ENCODE measurements at regions not wholly inside any gene's neighbourhood (a gene's known extent, or its start where the extent isn't known, plus 50 kb on each side); places are given as distances from the start of the nearest gene placed in this dataset.

GRCh38 chr6:165864218-165864617, 201.2 kb upstream of the PDE10A start (continued):
- TF ChIP-seq JUNB (IDR thresholded peaks at IDR 0.05; ENCODE audit: unreplicated experiment) (no peak), CREB1 (CRISPR knock-in tag; IDR thresholded peaks at IDR 0.05; ENCODE audit: low read depth) (no peak), POLR2AphosphoS5 (IDR thresholded peaks at IDR 0.05; ENCODE audit: low read depth) (no peak), ZNF331 (CRISPR knock-in tag; IDR thresholded peaks at IDR 0.05; ENCODE audit: low read depth) (no peak)
- TF ChIP-seq, protein P1, sequence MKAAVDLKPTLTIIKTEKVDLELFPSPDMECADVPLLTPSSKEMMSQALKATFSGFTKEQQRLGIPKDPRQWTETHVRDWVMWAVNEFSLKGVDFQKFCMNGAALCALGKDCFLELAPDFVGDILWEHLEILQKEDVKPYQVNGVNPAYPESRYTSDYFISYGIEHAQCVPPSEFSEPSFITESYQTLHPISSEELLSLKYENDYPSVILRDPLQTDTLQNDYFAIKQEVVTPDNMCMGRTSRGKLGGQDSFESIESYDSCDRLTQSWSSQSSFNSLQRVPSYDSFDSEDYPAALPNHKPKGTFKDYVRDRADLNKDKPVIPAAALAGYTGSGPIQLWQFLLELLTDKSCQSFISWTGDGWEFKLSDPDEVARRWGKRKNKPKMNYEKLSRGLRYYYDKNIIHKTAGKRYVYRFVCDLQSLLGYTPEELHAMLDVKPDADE (IDR thresholded peaks at IDR 0.05), result no peak

DNA sequence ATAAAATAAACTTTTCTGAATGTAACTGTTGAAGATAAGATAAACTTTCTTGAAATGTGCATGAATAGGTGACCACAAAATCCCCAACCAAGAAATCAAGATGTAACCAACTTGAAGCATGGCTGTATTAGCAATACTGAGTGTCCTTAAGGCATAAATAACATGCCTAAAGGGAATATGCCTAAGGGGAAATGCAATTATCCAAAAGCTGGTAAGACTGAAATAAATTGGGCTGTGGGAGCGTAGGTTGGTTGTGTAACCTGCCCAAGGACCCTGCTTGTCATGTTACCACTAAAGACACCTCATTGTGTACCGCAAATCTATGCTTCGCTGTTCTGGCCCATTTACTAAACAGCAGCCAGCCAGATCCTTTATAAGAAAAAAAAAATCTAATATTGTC, 200.8 kb upstream of the PDE10A start:
- no peak overlapping the region for H3K4me2 ChIP-seq
- Mint-ChIP-seq H3K27ac (no peak overlapping the region), H3K4me1 (peaks cover 7% of the 10 kb centered on the region), H3K9me3 (no peaks in the 10 kb centered on the region), H3K36me3 (ENCODE audit: low read depth) (no peaks in the 10 kb centered on the region), H3K4me3 (no peak overlapping the region), H3K27me3 (ENCODE audit: insufficient read depth, low read depth, poor library complexity) (peaks cover 3% of the 10 kb centered on the region)
- H4K20me1 ChIP-seq (replicated peaks; ENCODE audit: insufficient read depth), result no peaks in the 10 kb centered on the region
- H3K79me2 ChIP-seq (replicated peaks; ENCODE audit: insufficient read depth), result no peaks in the 10 kb centered on the region
- DNase-seq (ENCODE audit: low spot score) (no peak), ATAC-seq (no peak)
- H3K36me3 ChIP-seq (ENCODE audit: insufficient read depth), result no peaks in the 10 kb centered on the region
- no peak overlapping the region for H2AFZ ChIP-seq
- H3K4me1 ChIP-seq (ENCODE audit: insufficient read depth), result no peaks in the 10 kb centered on the region
- no peak overlapping the region for H3K27ac ChIP-seq (ENCODE audit: low read depth)
- H3K9me2 ChIP-seq (ENCODE audit: insufficient read depth), result no peaks in the 10 kb centered on the region; the same call in 1 of the 2 replicates
- H3K27me3 ChIP-seq (ENCODE audit: insufficient read depth), result no peaks in the 10 kb centered on the region
- H3F3A ChIP-seq (replicated peaks; ENCODE audit: low read depth), result no peaks in the 10 kb centered on the region
- no peak overlapping the region for H3K4me3 ChIP-seq
- TF ChIP-seq ZNF331 (CRISPR knock-in tag; IDR thresholded peaks at IDR 0.05; ENCODE audit: low read depth) (no peak), EZH2phosphoT487 (IDR thresholded peaks at IDR 0.05; ENCODE audit: unreplicated experiment) (no peak), ZNF114 (CRISPR knock-in tag; IDR thresholded peaks at IDR 0.05) (no peak), POLR2AphosphoS5 (IDR thresholded peaks at IDR 0.05; ENCODE audit: low read depth) (no peak), EZH2 (IDR thresholded peaks at IDR 0.05; ENCODE audit: low read depth, unreplicated experiment) (no peak), CREB1 (CRISPR knock-in tag; IDR thresholded peaks at IDR 0.05; ENCODE audit: low read depth) (no peak), ZNF462 (CRISPR knock-in tag; IDR thresholded peaks at IDR 0.05) (no peak), JUNB (IDR thresholded peaks at IDR 0.05; ENCODE audit: unreplicated experiment) (no peak), NANOG (IDR thresholded peaks at IDR 0.05; ENCODE audit: borderline replicate concordance) (no peak), REST (IDR thresholded peaks at IDR 0.05; ENCODE audit: unreplicated experiment) (no peak)
- TF ChIP-seq, protein P1 (IDR thresholded peaks at IDR 0.05), result no peak

Data from GM23338 (cell line).